Upper lobe of left lung (tissue), 6 donors: ENCODE measurements at regions not wholly inside any gene's neighbourhood (a gene's known extent, or its start where the extent isn't known, plus 50 kb on each side); places are given as distances from the start of the nearest gene placed in this dataset.

Source experiments
- ATAC-seq, 2 donors: fragments of 200-7000 bp; cut with Tn5 transposase; one replicate each; pipeline ENCODE4 v1.9.1; 2022; ENCODE audit warnings: mild to moderate bottlenecking in 2 of 2, moderate library complexity in 2 of 2; ENCODE audit not compliant: low FRiP score in 2 of 2
- DNase-seq, 2 donors: peaks; one replicate each; pipeline ENCODE4 v3.0.0-alpha.2; 2019 to 2020
- H3K27ac ChIP-seq, 4 donors: fragments of 200-600 bp; sonication (generic); one replicate each; pipeline ENCODE4 v1.5.1; 2016 to 2019
- H3K27me3 ChIP-seq, 4 donors: fragments of 200-600 bp; sonication (generic); one replicate each; pipeline ENCODE4 v1.5.1; 2017 to 2019
- H3K36me3 ChIP-seq, 4 donors: fragments of 200-600 bp; sonication (generic); one replicate each; pipeline ENCODE4 v1.5.1; 2016 to 2019
- H3K4me1 ChIP-seq, 4 donors: fragments of 200-600 bp; sonication (generic); one replicate each; pipeline ENCODE4 v1.5.1; 2018 to 2019
- H3K4me3 ChIP-seq, 4 donors: fragments of 200-600 bp; sonication (generic); one replicate each; pipeline ENCODE4 v1.5.1; 2017 to 2019; ENCODE audit warnings: mild to moderate bottlenecking in 2 of 4, moderate library complexity in 1 of 4
- H3K9me3 ChIP-seq, 4 donors: fragments of 200-600 bp; sonication (generic); one replicate each; pipeline ENCODE4 v1.5.1; 2018 to 2019
- EP300 ChIP-seq, 4 donors: sonication (generic); formaldehyde crosslinking; IDR thresholded peaks; one replicate each; pipeline ENCODE4 v1.5.1; 2017; ENCODE audit warnings: antibody characterized with exemption in 4 of 4, control low read depth in 2 of 4
- POLR2A ChIP-seq, 4 donors: fragments of 450-650 bp; IDR thresholded peaks; one replicate each; pipeline ENCODE4 v1.5.1; 2016 to 2017; ENCODE audit warnings: antibody characterized with exemption in 4 of 4, mild to moderate bottlenecking in 2 of 4
- POLR2AphosphoS5 ChIP-seq, 2 donors: sonication (generic); formaldehyde crosslinking; IDR thresholded peaks; one replicate each; pipeline ENCODE4 v1.5.1; 2017; ENCODE audit warnings: antibody characterized with exemption in 2 of 2
- WGBS, 2 donors: methylation state at CpG; one replicate each; pipeline ENCODE4 v1.1.5; 2017 to 2018; 5-methylcytosine and 5-hydroxymethylcytosine counted together
- TF ChIP-seq, protein P1 (sequence below), 6 experiments: fragments of 450-650 bp in 4 of 6; fragments of 200-600 bp in 2 of 6; sonication (generic) in 2 of 6; IDR thresholded peaks; one replicate each; pipeline ENCODE4 v1.5.1; 2016 to 2019; ENCODE audit warnings: antibody characterized with exemption in 6 of 6
- donor health status: DM: no; HTN: no; CAD: no; lungs with moderate emphysema.
- donor health status: DM: no; HTN: yes; CAD: no; lungs with severe emphysema.

DNA sequence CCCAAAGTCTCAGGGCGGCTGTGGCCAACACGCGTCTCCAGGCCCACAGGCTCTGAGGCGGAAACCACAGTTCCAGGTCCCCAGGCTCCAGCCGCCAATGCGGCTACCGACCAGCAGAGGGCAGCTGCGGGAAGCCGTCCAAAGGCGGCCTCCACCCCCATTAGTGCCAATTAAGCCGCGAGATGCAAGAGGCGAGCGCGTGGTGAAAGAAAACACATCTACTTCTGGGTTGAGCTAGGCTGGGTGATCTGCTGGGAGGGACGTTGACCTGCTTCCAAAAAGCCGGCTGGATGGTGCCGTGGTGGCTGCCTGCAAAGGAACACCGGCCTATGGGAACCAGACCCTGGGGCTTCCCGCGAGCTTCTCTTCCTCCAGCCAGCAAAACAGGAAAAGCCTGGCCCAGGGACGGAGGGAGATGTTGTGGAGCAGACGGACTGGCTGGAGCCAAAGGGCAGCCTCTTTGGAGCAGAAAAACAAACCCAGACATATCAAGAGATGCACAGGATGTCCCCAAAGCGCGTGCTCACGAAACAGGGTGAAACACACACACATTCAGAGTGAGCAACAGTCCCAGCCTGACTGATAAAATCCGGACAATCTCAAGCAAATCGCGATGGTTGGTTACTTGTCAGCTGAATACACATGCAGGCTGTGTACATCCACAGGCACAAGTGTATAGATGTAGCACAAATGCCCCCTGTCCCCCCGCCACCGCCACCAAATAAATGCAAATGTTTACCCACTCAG is 187.1 kb upstream of the BRINP1 start:
- ATAC-seq (peak; percentile 73 to 93), DNase-seq (peak; percentile 72 to 92)
- Histone ChIP-seq H3K4me3 (peak overlapping the region in 2 of 4 donors; percentile 31 to 33), H3K9me3 (no peaks in the 10 kb centered on the region), H3K27me3 (no peaks in the 10 kb centered on the region), H3K27ac (peak overlapping the region; percentile 50 to 82 (median 64)), H3K36me3 (no peaks in the 10 kb centered on the region), H3K4me1 (peaks cover 17 to 29% (median 19%) of the 10 kb centered on the region in 4 donors)
- peak in 1 of 2 donors; percentile 34 for TF ChIP-seq POLR2AphosphoS5 (IDR thresholded peaks at IDR 0.05)
- TF ChIP-seq POLR2A (IDR thresholded peaks at IDR 0.05), result no peak
- TF ChIP-seq, protein P1, sequence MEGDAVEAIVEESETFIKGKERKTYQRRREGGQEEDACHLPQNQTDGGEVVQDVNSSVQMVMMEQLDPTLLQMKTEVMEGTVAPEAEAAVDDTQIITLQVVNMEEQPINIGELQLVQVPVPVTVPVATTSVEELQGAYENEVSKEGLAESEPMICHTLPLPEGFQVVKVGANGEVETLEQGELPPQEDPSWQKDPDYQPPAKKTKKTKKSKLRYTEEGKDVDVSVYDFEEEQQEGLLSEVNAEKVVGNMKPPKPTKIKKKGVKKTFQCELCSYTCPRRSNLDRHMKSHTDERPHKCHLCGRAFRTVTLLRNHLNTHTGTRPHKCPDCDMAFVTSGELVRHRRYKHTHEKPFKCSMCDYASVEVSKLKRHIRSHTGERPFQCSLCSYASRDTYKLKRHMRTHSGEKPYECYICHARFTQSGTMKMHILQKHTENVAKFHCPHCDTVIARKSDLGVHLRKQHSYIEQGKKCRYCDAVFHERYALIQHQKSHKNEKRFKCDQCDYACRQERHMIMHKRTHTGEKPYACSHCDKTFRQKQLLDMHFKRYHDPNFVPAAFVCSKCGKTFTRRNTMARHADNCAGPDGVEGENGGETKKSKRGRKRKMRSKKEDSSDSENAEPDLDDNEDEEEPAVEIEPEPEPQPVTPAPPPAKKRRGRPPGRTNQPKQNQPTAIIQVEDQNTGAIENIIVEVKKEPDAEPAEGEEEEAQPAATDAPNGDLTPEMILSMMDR (IDR thresholded peaks at IDR 0.05), result peak; percentile 88 to 92 (median 91)
- TF ChIP-seq EP300 (IDR thresholded peaks at IDR 0.05), result no peak
- WGBS, 2 donors, result 10 to 17% methylated on average over 21 to 29 of the region's 31 CpGs

DNA sequence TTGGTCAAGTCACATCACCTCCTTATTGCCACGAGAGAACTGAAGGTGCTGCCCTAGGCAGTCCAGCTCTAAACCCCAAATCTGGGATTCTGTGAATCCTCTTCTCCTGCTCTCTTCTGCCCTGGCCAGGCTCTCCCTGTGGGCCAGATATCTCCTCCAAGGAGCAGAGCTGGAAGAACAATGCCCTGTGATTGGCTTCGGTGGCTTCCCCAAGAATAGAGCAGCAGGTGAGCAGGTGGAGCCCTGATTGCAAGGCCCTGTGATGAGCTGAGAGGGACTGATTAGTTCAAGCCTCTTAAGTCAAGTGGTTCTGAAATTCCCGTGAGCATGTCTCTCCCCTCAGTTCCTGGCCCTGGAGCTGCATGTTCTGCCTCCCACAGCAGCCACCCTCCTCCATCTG is 175.3 kb upstream of the BRINP1 start:
- Histone ChIP-seq H3K27ac (no peak overlapping the region), H3K4me3 (no peak overlapping the region), H3K4me1 (no peaks in the 10 kb centered on the region), H3K9me3 (no peaks in the 10 kb centered on the region), H3K36me3 (no peaks in the 10 kb centered on the region), H3K27me3 (no peaks in the 10 kb centered on the region)
- DNase-seq (no peak), ATAC-seq (no peak)
- WGBS, 2 donors, result 75 to 82% methylated on average over 3 of the region's 3 CpGs
- TF ChIP-seq, protein P1 (IDR thresholded peaks at IDR 0.05), result no peak
- TF ChIP-seq POLR2A (IDR thresholded peaks at IDR 0.05), result no peak
- TF ChIP-seq EP300 (IDR thresholded peaks at IDR 0.05), result no peak
- TF ChIP-seq POLR2AphosphoS5 (IDR thresholded peaks at IDR 0.05), result no peak

DNA sequence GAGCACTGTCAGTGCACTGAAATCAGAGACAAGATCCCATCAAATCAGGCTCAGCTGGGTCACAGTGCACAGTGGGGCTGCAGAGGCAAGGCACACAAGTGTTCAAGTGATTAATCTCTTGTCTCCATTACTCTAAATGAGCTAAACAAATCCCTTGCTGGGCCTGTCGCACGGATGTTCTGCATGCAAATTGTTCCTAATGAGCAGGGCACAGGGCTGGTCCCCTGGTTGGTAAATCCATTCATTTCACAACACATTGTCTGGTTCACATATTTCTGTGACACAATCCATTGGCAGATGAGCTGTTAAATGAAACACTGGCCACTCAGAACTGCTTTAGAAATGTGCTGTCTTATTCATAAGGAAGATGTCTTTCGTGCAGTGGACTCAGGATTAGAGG is 167.9 kb upstream of the BRINP1 start:
- TF ChIP-seq POLR2A (IDR thresholded peaks at IDR 0.05) (no peak), EP300 (IDR thresholded peaks at IDR 0.05) (no peak), POLR2AphosphoS5 (IDR thresholded peaks at IDR 0.05) (no peak)
- TF ChIP-seq, protein P1 (IDR thresholded peaks at IDR 0.05), result no peak
- H3K27ac ChIP-seq, result no peak overlapping the region
- no peak for ATAC-seq
- no peak for DNase-seq
- H3K4me1 ChIP-seq, result peaks cover 0 to 3% (median 0%) of the 10 kb centered on the region in 4 donors
- no peaks in the 10 kb centered on the region for H3K27me3 ChIP-seq
- H3K36me3 ChIP-seq, result no peaks in the 10 kb centered on the region
- no peaks in the 10 kb centered on the region for H3K9me3 ChIP-seq
- no peak overlapping the region for H3K4me3 ChIP-seq
- WGBS, 2 donors, result 52 to 53% methylated on average over 2 to 3 of the region's 3 CpGs

DNA sequence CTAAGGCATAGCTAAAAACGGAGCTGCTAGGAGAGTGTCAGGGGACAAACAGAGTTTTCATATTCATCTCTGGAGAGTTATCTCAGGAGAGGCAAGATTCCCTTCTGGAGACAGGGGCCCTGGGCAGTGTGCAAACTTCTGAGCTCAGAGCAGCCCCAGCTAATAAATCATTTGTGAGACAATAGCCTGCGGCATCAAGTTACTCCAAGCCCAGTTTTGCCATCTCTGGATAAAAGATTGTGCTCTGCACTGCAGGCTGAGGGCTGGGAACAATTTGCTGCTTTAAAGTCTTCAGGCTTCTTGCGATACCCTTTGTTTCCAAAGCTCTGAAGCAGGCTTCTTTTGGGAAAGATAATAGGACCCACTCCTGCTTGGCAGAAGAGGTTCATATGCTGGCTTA is 164.3 kb upstream of the BRINP1 start:
- no peaks in the 10 kb centered on the region for H3K9me3 ChIP-seq
- H3K4me3 ChIP-seq, result no peak overlapping the region
- no peak overlapping the region for H3K27ac ChIP-seq
- no peak for DNase-seq
- H3K4me1 ChIP-seq, result peaks cover 0 to 3% (median 0%) of the 10 kb centered on the region in 4 donors
- TF ChIP-seq, protein P1 (IDR thresholded peaks at IDR 0.05), result no peak
- no peak for TF ChIP-seq POLR2A (IDR thresholded peaks at IDR 0.05)
- no peak for TF ChIP-seq POLR2AphosphoS5 (IDR thresholded peaks at IDR 0.05)
- TF ChIP-seq EP300 (IDR thresholded peaks at IDR 0.05), result no peak
- no peaks in the 10 kb centered on the region for H3K27me3 ChIP-seq
- ATAC-seq, result no peak
- 20 to 31% methylated on average over 3 of the region's 3 CpGs for WGBS, 2 donors
- H3K36me3 ChIP-seq, result no peaks in the 10 kb centered on the region

DNA sequence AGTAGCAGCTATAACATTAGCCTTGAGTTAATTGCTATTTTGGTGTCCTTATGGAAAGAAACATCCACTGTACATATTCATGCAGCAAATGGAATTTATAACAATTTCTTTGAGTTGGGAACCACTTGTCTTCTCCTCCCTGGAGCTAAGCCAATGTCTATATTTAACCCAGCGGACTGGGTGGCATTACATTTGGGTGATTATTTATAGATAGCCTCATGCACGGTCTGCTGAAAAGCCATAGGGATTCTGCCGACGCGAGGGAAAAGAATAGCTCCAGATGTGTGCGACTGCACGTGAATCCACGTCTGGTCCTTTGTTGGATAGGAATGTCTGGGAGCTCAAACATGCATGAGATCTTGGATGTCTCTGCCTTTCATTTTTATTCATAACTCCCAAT is 157.5 kb upstream of the BRINP1 start:
- no peak for DNase-seq
- 73 to 85% methylated on average over 8 of the region's 8 CpGs for WGBS, 2 donors
- H3K9me3 ChIP-seq, result no peaks in the 10 kb centered on the region
- no peak overlapping the region for H3K4me3 ChIP-seq
- no peaks in the 10 kb centered on the region for H3K4me1 ChIP-seq
- no peak overlapping the region for H3K27ac ChIP-seq
- H3K36me3 ChIP-seq, result no peaks in the 10 kb centered on the region
- TF ChIP-seq POLR2A (IDR thresholded peaks at IDR 0.05) (no peak), EP300 (IDR thresholded peaks at IDR 0.05) (no peak), POLR2AphosphoS5 (IDR thresholded peaks at IDR 0.05) (no peak)
- TF ChIP-seq, protein P1 (IDR thresholded peaks at IDR 0.05), result no peak
- H3K27me3 ChIP-seq, result no peaks in the 10 kb centered on the region
- ATAC-seq, result no peak
